GM21529 (cell line): ENCODE measurements at regions not wholly inside any gene's neighbourhood (a gene's known extent, or its start where the extent isn't known, plus 50 kb on each side); places are given as distances from the start of the nearest gene placed in this dataset.
"Not testable (repeated sequence)": the region's sequence is repeated elsewhere in the genome, so short reads cannot be mapped to it uniquely, and the experiment has no call there.

ENCODE experiments used
- ATAC-seq: cut with Tn5 transposase; IDR thresholded peaks from one replicate; pipeline ENCODE4 v1.9.1; 2021; ENCODE audit not compliant: unreplicated experiment

DNA sequence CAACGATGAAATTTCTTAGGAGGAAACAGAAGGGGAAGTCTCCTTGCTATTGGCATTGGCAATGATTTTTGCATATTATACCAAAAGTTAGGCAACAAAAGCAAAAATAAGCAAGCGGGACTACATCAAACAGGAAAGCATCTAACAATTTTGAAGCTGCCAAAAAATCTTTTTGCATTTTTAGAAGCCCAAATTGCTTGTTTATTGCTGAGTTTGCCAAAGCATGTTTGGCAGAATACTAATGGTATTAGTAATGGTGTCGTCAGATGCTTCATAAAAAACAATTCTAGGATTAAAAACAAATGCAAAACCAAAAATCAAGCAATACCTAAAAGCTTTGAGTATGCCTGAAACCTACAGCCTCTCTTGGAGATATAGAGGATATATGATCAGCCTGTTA, 80.0 kb downstream of the GALR1 start:
- no peak for ATAC-seq

DNA sequence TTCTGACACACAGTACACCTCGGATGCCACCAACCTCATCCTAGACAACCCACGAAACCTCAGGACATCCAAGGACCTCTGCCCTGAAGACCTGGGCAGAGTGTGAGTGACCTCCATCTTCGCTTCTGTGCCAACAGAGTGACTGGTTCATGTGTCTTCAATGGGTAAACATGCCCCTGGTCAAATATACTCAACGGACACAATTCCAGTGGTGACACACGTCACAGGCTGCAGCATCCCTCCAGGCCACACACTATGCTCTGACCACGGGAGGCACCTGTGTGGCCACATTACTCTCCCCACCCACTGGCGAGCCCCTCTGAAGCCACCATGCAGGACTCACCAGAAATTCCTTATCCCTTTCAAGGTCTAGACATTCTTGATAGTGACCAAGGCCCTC, 85.2 kb downstream of the GALR1 start:
- no peak for ATAC-seq

DNA sequence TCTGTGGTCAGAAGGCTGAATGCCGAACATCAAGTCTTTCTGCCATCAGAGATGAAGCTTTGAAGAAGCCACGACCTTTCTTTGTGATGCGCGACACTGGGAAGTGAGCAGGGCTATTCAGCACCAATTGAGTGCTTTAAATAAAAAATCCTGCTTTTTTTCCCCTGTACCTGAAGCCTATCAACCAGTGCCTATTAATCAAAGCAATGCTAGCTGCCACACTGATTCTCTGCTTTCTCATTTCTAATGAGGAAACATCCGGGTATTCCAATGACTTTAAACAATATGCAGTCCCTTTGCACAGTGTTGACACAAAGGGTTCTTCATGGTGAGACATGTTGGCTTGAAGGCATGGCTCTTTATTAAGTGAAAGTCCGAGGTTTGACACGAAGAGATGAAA, 88.0 kb downstream of the GALR1 start:
- ATAC-seq = no peak

DNA sequence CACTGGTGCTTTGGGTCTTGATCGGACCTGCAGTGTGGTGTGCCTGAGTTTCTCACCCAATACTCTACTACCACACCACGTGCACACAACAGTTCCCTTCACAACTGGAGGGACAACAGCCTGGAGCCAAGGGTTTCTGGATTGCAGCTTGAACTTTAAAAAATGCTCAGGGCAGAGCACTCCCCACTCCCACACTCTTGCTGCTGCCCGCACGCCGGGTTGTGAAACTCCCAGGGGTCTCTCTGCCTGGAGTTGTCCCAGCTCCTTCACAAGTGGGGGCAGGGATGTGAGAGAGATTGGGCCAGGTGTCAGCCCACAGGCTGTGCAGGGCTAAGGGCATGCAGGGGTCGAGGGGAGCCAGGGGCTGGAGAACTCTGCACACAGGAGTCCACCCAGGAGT, 89.4 kb downstream of the GALR1 start:
- no peak for ATAC-seq

DNA sequence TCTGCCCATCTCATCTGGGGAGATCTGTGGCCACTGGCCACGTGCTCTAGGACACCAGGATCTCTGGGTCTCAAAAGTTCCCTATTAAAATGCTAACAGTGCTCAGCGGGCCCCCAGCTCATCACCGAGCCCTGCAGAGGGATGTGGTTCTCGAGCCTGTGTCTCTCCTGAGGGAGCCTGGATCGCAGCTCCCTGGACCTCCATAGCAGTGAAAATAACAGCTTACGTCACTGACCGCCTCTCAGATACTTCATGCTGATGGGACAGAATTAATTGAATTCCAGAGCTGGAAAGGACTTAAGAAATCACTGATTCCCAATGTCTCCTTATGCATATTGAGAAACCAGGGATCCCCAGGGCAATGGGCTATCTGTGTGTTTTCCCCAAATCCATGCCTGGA, 90.0 kb downstream of the GALR1 start:
- no peak for ATAC-seq

DNA sequence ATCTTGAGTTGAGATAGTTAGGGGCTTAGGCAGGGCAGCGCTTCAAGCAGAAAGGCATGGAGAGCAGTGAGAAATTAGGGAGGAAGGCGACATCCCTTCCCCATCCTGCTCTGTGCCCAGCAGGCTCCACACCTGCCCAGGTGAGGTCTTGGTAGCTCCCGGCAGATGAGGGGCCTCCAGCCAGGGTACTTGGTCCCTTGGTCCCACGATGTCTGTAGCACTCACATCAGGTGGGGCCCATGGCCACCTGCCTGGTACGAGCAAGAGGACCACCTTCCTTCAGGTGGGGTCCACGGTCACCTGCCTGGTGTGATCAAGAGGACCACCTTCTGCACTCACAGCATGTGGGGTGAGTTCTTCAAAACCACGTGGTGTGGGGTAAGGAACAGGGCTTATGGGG, 91.2 kb downstream of the GALR1 start:
- ATAC-seq = no peak

DNA sequence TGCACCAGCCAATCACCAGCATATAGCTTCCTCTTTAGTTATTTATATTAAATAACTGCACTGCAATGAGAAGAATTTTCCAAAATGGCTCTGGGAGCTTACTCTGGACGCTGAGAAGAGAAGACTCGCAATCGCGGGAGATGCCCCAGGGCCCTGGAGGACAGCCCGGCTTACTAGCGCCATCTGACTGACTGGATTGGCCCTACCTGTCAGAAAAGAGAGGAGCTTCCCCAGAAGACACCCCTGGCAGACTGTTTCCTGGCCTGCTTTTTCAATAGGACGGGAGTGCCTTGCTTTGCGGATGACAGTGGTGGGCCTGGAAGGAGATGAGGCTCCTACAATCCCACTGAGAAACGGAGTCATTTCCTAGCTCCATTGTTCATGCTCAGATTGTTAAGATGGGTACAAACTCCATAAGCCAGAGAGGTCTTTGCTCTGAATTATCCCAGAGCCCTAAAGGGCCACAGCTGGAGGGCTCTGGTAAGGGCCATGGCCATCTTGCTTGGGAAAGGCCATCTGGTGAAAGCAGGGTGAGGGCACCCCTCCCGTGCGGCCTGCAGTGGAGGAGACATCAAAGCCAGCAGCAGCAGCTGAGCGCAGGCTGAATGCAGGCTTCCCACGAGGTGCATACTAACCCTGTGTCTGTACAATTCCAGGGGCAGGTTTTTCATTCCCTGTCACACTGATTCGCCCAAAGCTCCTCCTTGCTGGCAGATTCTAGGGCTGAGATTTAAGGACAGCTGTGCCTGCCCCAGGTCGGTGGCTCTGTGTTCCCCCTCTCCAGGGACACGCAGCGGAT, 92.1 kb downstream of the GALR1 start:
- ATAC-seq = no peak

DNA sequence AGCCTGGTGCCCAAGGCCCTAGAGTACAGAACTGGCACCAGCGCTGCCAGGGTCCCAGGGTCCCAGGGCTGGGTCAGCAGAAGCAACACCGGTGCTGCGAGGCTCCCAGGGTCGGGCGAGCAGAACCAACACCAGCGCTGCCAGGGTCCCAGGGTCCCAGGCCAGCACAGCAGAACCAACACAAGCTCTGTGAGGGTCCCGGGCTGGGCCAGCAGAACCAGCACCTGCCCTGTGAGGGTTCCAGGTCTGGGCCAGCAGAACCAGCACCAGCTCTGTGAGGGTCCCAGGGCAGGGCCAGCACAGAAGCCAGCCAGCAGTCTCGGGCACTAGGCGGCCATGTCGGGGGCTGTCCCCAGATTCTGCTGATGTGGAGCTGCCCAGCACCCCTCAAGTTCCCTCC, 93.1 kb downstream of the GALR1 start:
- ATAC-seq = no peak

DNA sequence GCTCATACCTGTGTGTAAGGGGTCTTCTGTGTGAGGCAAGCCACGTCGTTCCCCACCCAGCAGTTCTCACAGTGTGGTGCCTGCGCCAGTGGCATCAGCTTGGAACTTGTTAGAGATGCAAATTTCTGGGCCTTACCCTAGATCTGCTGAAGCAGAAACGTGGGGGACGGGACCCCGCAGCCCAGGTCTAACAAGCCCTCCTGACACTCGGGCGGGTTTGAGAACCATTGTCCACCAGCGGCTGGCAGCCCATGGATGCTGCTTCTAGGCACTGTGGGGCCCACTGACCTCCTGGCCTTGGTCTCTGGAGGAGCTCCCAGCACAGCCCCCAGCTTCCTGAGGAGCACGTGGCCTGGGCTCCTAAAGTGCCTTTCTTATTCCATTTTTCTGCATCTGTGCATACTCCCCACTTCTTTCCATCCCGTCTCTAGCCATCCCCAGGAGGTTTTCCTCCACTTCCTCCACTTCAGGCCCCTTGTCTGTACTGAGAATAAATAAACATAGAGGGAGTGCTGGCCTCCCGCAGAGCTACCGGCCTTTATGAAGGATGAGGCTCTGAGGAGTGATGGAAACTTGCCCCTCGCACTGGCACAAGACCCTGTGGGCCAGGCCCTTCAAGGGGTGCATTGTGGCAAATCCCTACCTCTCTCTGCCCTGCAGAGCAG, 94.3 kb downstream of the GALR1 start:
- no peak for ATAC-seq

DNA sequence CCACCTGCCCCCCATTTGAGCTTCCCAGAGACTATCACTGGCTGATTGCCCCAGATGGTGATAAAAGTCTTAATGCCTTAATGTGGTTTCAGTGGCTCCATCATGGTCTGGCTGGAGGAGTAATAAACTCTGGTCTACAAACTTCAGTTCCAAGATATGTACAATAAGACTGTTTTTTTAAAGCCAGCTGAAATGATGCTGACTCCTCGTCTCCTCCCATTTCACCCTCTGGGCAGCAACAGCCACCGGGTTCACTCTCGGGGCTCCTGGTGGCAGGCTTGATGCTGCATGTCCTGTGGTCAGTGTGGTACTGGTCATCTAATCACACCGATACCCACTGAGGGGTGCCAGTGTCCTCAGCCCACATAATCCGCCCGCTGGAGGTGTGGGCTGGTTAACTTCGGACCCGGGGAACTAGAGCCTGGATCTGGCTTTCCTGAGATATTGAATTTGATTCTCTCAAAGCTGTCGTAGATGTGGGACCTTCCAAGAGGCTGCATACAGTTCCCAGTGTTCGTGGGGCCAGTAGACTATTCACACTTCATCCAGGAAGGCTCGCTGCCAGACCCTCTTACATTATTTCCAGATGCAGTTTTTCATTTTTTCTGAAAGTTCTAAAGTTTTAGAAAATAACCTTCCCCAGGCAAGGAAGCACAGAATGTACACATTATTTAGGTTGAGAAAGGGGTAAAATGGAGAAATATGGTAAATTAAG, 95.3 kb downstream of the GALR1 start:
- no peak for ATAC-seq

DNA sequence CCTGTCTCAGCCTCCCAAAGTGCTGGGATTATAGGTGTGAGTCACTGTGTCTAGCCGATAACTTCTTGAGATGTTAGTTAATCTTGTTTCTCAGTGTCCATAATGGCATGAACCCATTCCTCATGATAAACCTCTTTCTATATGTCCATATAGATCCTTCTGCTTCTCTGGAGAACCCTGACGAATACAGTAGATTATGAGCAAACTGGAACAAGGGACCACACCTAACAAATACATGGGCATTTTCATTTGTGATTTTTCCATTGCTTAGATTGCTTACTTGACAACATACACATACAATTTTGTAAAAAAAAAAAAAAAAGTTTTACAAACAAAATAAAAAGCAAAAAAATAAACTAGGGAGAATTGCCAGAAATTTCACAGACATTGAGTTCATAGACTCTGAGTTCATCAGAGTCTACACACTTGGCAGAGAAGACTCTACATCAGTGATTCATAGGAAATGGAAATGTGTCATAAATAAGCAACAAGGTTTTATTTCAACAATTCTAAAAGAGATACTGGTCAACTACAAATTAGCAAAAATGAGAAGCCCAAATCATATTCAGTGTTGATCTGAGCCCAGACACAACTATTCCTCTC, 96.7 kb downstream of the GALR1 start:
- ATAC-seq = no peak

DNA sequence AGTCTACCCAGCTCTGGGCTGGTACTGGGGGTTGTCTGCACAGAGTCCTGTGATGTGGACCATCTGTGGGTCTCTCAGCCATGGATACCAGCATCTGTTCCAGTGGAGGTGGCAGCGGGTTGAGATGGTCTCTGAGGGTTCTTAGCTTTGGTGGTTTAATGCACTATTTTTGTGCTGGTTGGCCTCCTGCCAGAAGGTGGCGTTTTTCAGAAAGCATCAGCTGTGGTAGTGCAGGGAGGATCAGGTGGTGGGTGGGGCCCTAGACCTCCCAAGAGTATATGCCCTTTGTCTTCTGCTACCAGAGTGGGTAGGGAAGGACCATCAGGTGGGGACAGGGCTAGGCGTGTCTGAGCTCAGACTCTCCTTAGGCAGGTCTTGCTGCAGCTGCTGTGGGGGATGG, 103.7 kb downstream of the GALR1 start:
- not testable (repeated sequence) for ATAC-seq

DNA sequence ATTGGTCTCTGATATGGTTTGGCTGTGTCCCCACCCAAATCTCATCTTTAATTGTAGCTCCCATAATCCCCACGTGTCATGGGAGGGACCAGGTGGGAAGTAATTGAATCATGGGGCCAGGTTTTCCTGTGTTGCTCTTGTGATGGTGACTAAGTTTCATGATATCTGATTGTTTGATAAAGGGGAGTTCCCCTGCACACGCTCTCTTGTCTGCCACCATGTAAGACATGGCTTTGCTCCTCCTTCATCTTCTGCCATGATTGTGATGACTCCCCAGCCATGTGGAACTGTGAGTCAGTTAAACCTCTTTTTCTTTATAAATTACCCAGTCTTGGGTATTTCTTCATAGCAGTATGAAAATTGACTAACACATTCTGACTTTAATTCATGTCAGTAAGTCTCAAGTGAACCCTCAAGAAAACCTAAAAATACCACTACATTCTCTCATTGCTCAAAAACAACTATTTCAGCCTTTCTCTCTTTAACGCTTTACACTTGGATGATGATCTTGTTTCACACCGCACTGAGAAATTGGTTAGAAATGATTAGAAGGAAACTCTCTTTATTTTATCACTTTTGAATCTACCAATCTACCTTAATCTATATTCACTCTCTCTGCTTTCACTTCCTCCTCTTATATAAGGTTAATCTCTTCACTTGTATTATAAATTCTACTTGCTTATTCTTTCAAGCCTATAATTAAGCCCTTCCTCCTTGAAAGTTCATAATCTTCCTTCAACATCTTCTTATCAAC, 110.1 kb downstream of the GALR1 start:
- no peak for ATAC-seq

DNA sequence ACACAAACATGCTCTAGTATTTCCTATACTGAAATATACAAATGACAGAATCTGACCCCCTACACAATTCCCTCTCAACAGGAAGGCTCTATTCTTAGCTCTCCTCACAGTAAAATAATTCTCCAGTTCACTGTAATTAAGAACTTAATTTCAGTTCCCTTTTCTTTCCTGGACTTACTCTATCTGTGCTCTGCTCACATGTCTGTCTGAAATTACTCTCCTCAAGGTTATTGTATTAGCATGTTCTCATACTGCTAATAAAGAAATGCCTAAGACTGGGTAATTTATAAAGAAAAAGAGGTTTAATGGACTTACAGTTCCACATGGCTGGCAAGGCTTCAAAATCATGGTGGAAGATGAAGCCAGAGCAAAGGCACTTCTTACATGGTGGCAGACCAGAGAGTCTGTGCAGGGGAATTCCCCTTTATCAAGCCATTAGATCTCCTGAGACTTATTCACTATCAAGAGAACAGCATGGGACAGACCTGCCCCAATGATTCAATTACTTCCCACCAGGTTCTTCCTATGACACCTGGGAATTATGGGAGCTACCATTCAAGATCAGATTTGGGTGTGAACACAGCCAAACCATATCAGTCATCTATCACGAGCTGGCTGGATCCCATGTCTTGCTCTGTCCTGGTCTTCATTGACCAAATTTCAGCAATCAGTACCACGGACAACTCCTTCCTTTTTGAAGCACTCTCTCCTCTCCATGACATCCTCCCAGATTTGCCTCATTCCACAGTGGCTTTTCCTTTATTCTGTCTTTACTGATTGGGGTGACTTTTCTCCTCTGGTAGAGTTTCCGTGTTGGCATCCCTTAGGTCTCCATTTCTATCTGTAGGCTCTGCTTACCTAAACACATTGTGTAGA, 110.9 kb downstream of the GALR1 start:
- ATAC-seq = no peak

DNA sequence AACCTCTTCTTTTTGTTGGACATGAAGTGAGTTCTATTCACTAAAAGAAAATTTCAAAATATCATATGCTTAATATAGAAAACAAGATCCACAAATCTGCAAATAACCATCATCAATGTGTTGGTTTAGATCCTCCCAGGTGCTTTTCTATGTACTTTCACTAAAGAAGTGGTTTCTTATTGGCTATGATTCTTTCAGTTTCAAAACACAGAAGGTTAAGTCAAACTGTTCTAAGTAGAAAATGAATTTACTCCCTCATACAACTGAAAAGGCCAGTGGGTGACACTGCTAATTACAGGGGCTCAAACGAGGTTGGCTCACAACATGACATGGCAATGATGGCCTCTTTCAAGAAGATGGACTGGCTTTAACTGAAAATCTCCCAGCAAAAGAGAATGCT, 111.7 kb downstream of the GALR1 start:
- ATAC-seq = no peak

DNA sequence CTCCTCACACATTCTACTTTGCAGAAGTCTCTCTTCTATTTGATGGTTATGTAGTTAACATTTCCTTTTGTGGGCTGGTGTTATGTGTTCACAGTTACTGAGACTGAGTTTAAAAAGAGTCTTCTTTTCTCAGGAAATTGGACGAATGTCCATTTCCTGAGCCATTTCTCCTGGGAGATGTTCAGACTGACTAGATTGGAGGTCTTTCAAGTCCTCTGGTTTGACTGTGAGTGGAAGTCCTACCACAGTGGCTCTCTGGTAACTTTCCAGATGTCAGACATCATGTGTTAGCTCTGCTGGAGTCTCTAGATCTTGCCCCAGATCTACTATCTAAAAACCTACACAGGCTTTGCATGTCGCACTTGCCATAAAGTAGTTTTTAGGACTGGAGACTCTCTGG, 116.0 kb downstream of the GALR1 start:
- ATAC-seq = no peak

DNA sequence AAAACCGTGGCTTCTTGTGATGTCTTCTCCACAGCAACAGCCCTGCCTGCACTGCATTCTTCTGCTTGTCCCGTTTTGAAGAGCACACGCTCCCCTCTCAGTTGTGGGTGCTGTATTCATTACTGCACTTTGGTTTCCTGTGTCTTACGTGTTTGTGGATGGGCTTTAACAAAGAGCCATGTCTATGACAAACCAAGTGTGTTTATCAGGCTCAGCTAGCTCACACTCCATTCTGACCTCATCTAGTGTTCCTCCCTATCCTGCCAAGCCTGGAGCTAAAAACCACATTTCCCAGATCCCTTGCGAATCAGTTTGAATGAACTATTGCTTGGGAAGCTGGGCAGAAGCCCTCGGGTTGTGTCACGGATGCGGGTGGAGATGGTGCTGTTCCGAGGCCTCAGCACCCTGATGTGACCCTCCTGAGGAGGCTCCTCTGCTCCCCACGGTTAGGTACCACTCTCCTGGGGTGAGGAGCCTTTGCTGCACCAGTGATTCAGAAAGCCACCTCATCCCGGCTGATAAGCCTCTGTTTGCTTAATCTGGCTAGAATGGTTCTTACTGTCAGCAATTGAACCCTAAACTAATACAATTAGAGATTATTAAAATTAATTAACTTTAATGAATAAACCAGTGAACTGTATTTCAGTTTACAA, 116.5 kb downstream of the GALR1 start:
- no peak for ATAC-seq

DNA sequence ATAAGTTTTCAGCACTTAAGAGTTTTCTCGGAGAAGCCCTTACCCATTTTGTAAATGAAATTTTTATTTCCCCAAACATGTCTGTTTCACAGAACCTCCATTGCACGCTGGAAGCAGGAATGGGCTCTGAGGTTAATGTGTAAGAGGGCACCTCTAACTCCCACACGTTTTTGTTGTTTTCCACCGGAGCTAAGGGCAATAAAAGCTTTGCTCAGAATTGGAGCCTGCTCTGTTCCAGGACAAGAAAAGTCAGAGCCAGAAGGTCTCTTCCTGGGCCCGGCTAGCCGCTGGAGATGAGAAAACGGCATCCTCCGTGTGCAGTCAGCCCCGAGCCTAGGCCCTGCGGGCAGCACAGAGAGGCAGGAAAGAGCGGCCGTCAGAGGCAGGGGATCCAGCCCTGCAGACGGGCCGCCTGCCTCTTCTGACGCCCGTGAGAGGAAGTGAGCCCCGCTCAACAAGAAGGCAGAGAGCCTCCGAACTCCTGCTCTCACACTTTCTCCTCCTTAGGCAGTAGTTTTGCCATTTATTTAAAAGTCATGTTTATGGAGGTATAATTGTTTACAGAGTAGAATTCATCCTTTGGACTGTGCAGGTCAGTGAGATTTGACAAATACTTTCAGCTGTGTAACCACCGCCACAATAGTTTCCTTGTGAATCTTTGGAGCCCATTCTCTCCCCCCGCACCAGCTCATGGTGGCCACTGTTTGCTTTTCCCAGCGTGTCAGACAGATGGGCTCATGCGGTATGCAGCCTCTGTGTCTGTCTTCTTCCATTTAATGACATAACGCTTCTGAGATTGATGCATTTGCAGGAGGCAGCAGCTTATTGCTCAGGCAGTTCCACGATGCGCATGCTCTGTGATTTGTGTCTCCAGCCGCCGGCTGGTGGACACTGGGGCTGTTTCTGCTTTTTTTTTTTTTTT, 117.3 kb downstream of the GALR1 start:
- no peak for ATAC-seq
